Esophagus muscularis mucosa (tissue), 4 donors: ENCODE measurements at regions not wholly inside any gene's neighbourhood (a gene's known extent, or its start where the extent isn't known, plus 50 kb on each side); places are given as distances from the start of the nearest gene placed in this dataset.

Experiments
- DNase-seq: peaks from one replicate; pipeline ENCODE4 v3.0.0-alpha.2; 2017; ENCODE audit errors: extremely low spot score
- H3K27ac ChIP-seq, 4 donors: fragments of 200-600 bp; sonication (generic); replicated peaks in 1 of 4; 1 replicate in 3 of 4; 2 replicates in 1 of 4; pipeline ENCODE4 v1.5.1; 2016 to 2019; ENCODE audit warnings: mild to moderate bottlenecking in 1 of 4
- H3K27me3 ChIP-seq, 4 donors: fragments of 200-600 bp; sonication (generic); one replicate each; pipeline versions ENCODE4 v1.5.1 to v1.6.0; 2016 to 2019
- H3K36me3 ChIP-seq, 4 donors: fragments of 200-600 bp; sonication (generic); one replicate each; pipeline ENCODE4 v1.5.1; 2016 to 2019
- H3K4me1 ChIP-seq, 4 donors: fragments of 200-600 bp; sonication (generic); one replicate each; pipeline ENCODE4 v1.5.1; 2016 to 2019
- H3K4me3 ChIP-seq, 4 donors: fragments of 200-600 bp; sonication (generic); 1 replicate in 2 of 4; 2 replicates in 2 of 4; pipeline ENCODE4 v1.5.1; 2016 to 2019; ENCODE audit warnings: mild to moderate bottlenecking in 4 of 4, moderate library complexity in 1 of 4
- H3K9me3 ChIP-seq, 4 donors: fragments of 200-600 bp; sonication (generic); 1 replicate in 3 of 4; 2 replicates in 1 of 4; pipeline ENCODE4 v1.5.1; 2016 to 2019
- EP300 ChIP-seq: sonication (generic); formaldehyde crosslinking; IDR thresholded peaks from one replicate; pipeline ENCODE4 v1.6.1; 2017; ENCODE audit warnings: antibody characterized with exemption
- POLR2A ChIP-seq: fragments of 450-650 bp; IDR thresholded peaks from one replicate; pipeline ENCODE4 v1.6.1; 2017; ENCODE audit warnings: antibody characterized with exemption, moderate library complexity, mild to moderate bottlenecking, low read depth
- POLR2AphosphoS5 ChIP-seq, 2 donors: sonication (generic); formaldehyde crosslinking; IDR thresholded peaks; one replicate each; pipeline ENCODE4 v1.6.1; 2017; ENCODE audit warnings: antibody characterized with exemption in 2 of 2
- WGBS: methylation state at CpG from one replicate; pipeline ENCODE4 v1.1.5; 2018; 5-methylcytosine and 5-hydroxymethylcytosine counted together
- intact Hi-C: fragments of 100-400 bp; cut with DNase I; formaldehyde crosslinking; loops from one replicate; pipeline ENCODE4 v1.15.1; 2023
- TF ChIP-seq, protein P1 (sequence below), 3 experiments: fragments of 200-600 bp in 2 of 3; fragments of 450-650 bp in 1 of 3; sonication (generic) in 2 of 3; IDR thresholded peaks; one replicate each; pipeline ENCODE4 v1.5.1; 2017 to 2019; ENCODE audit warnings: antibody characterized with exemption in 3 of 3, mild to moderate bottlenecking in 2 of 3, moderate library complexity in 1 of 3

DNA sequence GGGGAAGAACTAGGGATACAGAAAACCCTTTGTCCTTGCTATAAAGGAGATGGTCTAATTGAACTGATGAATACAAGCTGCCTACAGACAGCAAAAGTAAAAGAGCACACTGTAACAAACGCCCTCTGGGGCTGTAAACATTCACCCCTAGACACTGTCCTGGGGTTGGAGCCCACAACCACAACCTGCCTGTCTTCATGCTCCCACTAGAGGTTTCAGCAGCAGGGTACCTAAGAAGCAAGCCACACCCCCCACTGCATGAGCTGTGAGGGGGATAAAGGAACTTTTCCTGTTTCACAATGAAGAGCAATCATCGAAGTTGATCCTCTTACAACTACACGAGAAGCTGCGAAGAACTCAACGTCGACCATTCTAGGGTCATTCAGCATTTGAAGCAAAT, 90.5 kb upstream of the LUZP2 start:
- no peak overlapping the region for H3K4me3 ChIP-seq
- intact Hi-C loops: no loop called here
- no peak for DNase-seq
- no peaks in the 10 kb centered on the region for H3K27me3 ChIP-seq
- TF ChIP-seq, protein P1, sequence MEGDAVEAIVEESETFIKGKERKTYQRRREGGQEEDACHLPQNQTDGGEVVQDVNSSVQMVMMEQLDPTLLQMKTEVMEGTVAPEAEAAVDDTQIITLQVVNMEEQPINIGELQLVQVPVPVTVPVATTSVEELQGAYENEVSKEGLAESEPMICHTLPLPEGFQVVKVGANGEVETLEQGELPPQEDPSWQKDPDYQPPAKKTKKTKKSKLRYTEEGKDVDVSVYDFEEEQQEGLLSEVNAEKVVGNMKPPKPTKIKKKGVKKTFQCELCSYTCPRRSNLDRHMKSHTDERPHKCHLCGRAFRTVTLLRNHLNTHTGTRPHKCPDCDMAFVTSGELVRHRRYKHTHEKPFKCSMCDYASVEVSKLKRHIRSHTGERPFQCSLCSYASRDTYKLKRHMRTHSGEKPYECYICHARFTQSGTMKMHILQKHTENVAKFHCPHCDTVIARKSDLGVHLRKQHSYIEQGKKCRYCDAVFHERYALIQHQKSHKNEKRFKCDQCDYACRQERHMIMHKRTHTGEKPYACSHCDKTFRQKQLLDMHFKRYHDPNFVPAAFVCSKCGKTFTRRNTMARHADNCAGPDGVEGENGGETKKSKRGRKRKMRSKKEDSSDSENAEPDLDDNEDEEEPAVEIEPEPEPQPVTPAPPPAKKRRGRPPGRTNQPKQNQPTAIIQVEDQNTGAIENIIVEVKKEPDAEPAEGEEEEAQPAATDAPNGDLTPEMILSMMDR (IDR thresholded peaks at IDR 0.05): no peak
- no peak for TF ChIP-seq POLR2A
- no peak for TF ChIP-seq POLR2AphosphoS5 (IDR thresholded peaks at IDR 0.05)
- TF ChIP-seq EP300: no peak
- H3K9me3 ChIP-seq: no peaks in the 10 kb centered on the region
- 85% methylated on average over 6 of the region's 6 CpGs for WGBS
- no peaks in the 10 kb centered on the region for H3K36me3 ChIP-seq
- H3K4me1 ChIP-seq: no peaks in the 10 kb centered on the region
- no peak overlapping the region for H3K27ac ChIP-seq

DNA sequence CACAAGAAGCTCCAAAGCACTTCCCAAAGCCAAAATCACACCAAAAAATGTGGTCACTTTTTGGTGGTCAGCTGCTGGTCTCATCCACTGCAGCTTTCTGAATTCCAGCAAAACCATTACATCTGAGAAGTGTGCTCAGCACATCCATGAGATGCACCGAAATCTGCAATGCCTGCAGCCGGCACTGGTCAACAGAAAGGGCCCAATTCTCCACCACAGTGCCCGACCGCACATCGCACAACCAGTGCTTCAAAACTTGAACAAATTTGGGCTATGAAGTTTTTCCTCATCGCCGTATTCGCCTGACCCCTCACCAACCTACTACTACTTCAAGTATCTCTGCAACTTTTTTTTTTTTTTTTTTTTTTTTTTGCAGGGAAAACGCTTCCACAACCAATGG, 89.9 kb upstream of the LUZP2 start:
- Histone ChIP-seq H3K4me3 (no peak overlapping the region), H3K36me3 (no peaks in the 10 kb centered on the region), H3K9me3 (no peaks in the 10 kb centered on the region), H3K27me3 (no peaks in the 10 kb centered on the region), H3K27ac (no peak overlapping the region), H3K4me1 (no peaks in the 10 kb centered on the region)
- no peak for DNase-seq
- intact Hi-C loops: no loop called here
- 95% methylated on average over 9 of the region's 9 CpGs for WGBS
- no peak for TF ChIP-seq POLR2A
- TF ChIP-seq, protein P1 (IDR thresholded peaks at IDR 0.05): no peak

DNA sequence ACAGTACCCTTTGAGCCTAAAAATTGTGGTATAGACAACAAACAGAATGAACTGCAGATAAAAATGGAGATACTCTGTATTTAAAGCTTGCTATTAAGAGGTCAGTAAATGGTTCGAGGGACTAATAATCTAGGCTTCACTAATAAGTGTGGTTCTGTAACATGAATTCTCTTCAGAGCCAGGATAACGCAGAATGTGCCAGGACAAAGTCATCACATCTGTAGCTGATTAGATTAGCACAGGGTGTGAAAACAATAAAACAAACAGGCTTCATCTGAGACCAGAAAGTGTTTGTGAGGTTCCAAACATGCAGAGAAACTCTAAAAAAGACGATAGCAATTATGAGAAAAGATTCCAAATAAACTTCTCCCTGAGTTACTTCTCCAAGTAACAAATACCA, 89.1 kb upstream of the LUZP2 start:
- Histone ChIP-seq H3K36me3 (no peaks in the 10 kb centered on the region), H3K27me3 (no peaks in the 10 kb centered on the region), H3K9me3 (no peaks in the 10 kb centered on the region), H3K4me1 (no peaks in the 10 kb centered on the region), H3K27ac (no peak overlapping the region), H3K4me3 (no peak overlapping the region)
- intact Hi-C loops: no loop called here
- TF ChIP-seq POLR2A: no peak
- TF ChIP-seq, protein P1 (IDR thresholded peaks at IDR 0.05): no peak
- no peak for DNase-seq
- 61% methylated on average over 3 of the region's 3 CpGs for WGBS

DNA sequence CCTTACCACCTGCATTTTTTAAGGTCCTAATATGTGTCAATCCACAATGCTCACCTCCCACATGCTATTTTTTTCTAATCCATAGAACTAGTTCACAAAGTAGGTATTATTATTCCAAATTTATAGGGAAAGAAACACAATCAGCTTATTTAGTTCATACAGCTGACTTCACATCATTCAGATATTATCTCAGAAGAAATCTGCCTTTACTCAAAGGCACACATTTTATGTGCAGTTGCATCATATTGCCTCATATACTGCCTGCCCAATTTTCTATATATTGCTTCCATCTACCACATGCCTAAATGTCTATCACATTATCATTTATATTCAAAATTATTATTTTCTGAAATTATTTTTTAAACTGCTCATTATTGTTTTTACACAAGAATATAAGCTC, 88.7 kb upstream of the LUZP2 start:
- TF ChIP-seq, protein P1 (IDR thresholded peaks at IDR 0.05): no peak
- TF ChIP-seq POLR2A: no peak
- no peak for TF ChIP-seq EP300
- TF ChIP-seq POLR2AphosphoS5 (IDR thresholded peaks at IDR 0.05): no peak
- intact Hi-C loops: no loop called here

DNA sequence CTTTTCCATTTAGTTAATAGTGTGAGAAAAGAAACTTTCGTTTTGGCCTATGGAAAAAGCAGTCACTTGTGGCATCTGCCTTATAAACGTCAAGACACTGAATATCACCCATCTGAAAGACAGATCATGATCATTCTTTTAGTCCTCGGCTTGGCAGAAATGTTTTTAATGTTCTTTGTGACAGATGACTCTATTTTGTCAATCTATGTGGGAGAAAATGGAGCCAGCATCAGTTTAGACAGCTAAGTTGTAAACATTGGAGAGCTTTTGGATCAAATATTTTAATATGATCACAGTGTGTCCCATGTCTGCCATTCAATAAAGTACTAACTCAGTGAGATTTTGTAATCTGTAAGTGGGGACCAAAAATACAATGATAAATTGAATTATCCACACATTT, 85.1 kb upstream of the LUZP2 start:
- no peaks in the 10 kb centered on the region for H3K4me1 ChIP-seq
- 73% methylated on average over 3 of the region's 3 CpGs for WGBS
- TF ChIP-seq POLR2A (no peak), EP300 (no peak), POLR2AphosphoS5 (IDR thresholded peaks at IDR 0.05) (no peak)
- TF ChIP-seq, protein P1 (IDR thresholded peaks at IDR 0.05): no peak
- H3K27ac ChIP-seq: no peak overlapping the region
- no peaks in the 10 kb centered on the region for H3K9me3 ChIP-seq
- H3K4me3 ChIP-seq: no peak overlapping the region
- no peaks in the 10 kb centered on the region for H3K36me3 ChIP-seq
- intact Hi-C loops: no loop called here
- DNase-seq: no peak
- H3K27me3 ChIP-seq: no peaks in the 10 kb centered on the region

More for the DNA sequence above, 88.7 kb upstream of the LUZP2 start:
- no peaks in the 10 kb centered on the region for H3K9me3 ChIP-seq
- H3K4me1 ChIP-seq: no peaks in the 10 kb centered on the region
- H3K27ac ChIP-seq: no peak overlapping the region
- DNase-seq: no peak
- no peaks in the 10 kb centered on the region for H3K36me3 ChIP-seq
- H3K27me3 ChIP-seq: no peaks in the 10 kb centered on the region
- no peak overlapping the region for H3K4me3 ChIP-seq
